CD4-positive, alpha-beta T cell treated with Interleukin-17A for 4 hours (primary cell): ENCODE measurements at regions not wholly inside any gene's neighbourhood (a gene's known extent, or its start where the extent isn't known, plus 50 kb on each side); places are given as distances from the start of the nearest gene placed in this dataset.
A peak's percentile ranks its signal among the peaks of the same experiment; 100 is the strongest.
"Not testable (repeated sequence)": the region's sequence is repeated elsewhere in the genome, so short reads cannot be mapped to it uniquely, and the experiment has no call there.

Experiments used
- DNase-seq: peaks from one replicate; pipeline ENCODE4 v3.0.0-alpha.2; 2020; ENCODE audit warnings: mixed read lengths

- DNase-seq: no peak
These were observed 105.1 kb downstream of the SPRY1 start for GRCh38 chr4:123501733-123502132.

GRCh38 chr4:123503698-123504363, 107.2 kb downstream of the SPRY1 start:
- no peak for DNase-seq

- DNase-seq: peak; percentile 7
These were observed 108.8 kb downstream of the SPRY1 start for GRCh38 chr4:123505095-123506010.

GRCh38 chr4:123506011-123506695, 109.6 kb downstream of the SPRY1 start:
- no peak for DNase-seq

GRCh38 chr4:123507376-123507775, 110.8 kb downstream of the SPRY1 start:
- no peak for DNase-seq

- DNase-seq: no peak
These were observed 113.6 kb downstream of the SPRY1 start for GRCh38 chr4:123510221-123510620.

- no peak for DNase-seq
These were observed 114.1 kb downstream of the SPRY1 start for GRCh38 chr4:123510659-123511058.

GRCh38 chr4:123516576-123516975, 120.0 kb downstream of the SPRY1 start:
- DNase-seq: no peak

- DNase-seq: no peak
These were observed 120.6 kb downstream of the SPRY1 start for GRCh38 chr4:123517176-123517575.

- no peak for DNase-seq
These were observed 121.4 kb downstream of the SPRY1 start for GRCh38 chr4:123517971-123518370.

- DNase-seq: no peak
These were observed 123.7 kb downstream of the SPRY1 start for GRCh38 chr4:123520325-123520724.

GRCh38 chr4:123522081-123522480, 125.5 kb downstream of the SPRY1 start:
- no peak for DNase-seq

GRCh38 chr4:123522646-123523045, 126.1 kb downstream of the SPRY1 start:
- no peak for DNase-seq

GRCh38 chr4:123524958-123525628, 128.5 kb downstream of the SPRY1 start:
- DNase-seq: no peak

GRCh38 chr4:123526511-123526910, 129.9 kb downstream of the SPRY1 start:
- DNase-seq: no peak

- DNase-seq: no peak
These were observed 132.1 kb downstream of the SPRY1 start for GRCh38 chr4:123528501-123529277.

GRCh38 chr4:123529278-123529568, 132.6 kb downstream of the SPRY1 start:
- DNase-seq: no peak

GRCh38 chr4:123530357-123530756, 133.8 kb downstream of the SPRY1 start:
- DNase-seq: no peak

- DNase-seq: no peak
These were observed 138.6 kb downstream of the SPRY1 start for GRCh38 chr4:123535037-123535748.

- no peak for DNase-seq
These were observed 139.6 kb downstream of the SPRY1 start for GRCh38 chr4:123536225-123536624.

- DNase-seq: not testable (repeated sequence)
These were observed 141.4 kb downstream of the SPRY1 start for GRCh38 chr4:123537906-123538402.
